ENCODE measurements at regions not wholly inside any gene's neighbourhood (a gene's known extent, or its start where the extent isn't known, plus 50 kb on each side); places are given as distances from the start of the nearest gene placed in this dataset.
"Not testable (repeated sequence)": the region's sequence is repeated elsewhere in the genome, so short reads cannot be mapped to it uniquely, and the experiment has no call there.

GRCh38 chr15:26061248-26061647, 198.1 kb upstream of the ATP10A start:
- intact Hi-C loops (cut with DNase I), result no loop called here

GRCh38 chr15:26056766-26057165, 193.6 kb upstream of the ATP10A start:
- DNase-seq (ENCODE audit: low spot score); intact Hi-C loops (cut with DNase I); ATAC-seq: not testable (repeated sequence)

More at GRCh38 chr15:26061248-26061647, 198.1 kb upstream of the ATP10A start:
- DNase-seq (ENCODE audit: low spot score) (no peak), ATAC-seq (no peak)

- intact Hi-C loops (cut with DNase I), result no loop called here
- ATAC-seq, result peak; percentile 98
Observed at GRCh38 chr15:26051761-26052675, 188.9 kb upstream of the ATP10A start.

GRCh38 chr15:26050984-26051383, 187.9 kb upstream of the ATP10A start:
- intact Hi-C loops (cut with DNase I), result no loop called here
- ATAC-seq (no peak), DNase-seq (ENCODE audit: low spot score) (no peak)

More at GRCh38 chr15:26051761-26052675, 188.9 kb upstream of the ATP10A start:
- peak; percentile 79 for DNase-seq (ENCODE audit: low spot score)

- intact Hi-C loops (cut with DNase I), result no loop called here
- ATAC-seq, result no peak
Observed at GRCh38 chr15:26049900-26050657, 187.0 kb upstream of the ATP10A start.

GRCh38 chr15:26048669-26049068, 185.5 kb upstream of the ATP10A start:
- intact Hi-C loops (cut with DNase I), result no loop called here
- ATAC-seq, result no peak
- DNase-seq (ENCODE audit: low spot score), result no peak

More at GRCh38 chr15:26049900-26050657, 187.0 kb upstream of the ATP10A start:
- DNase-seq (ENCODE audit: low spot score), result no peak

- intact Hi-C loops (cut with DNase I), result no loop called here
- ATAC-seq (no peak), DNase-seq (ENCODE audit: low spot score) (no peak)
Observed at GRCh38 chr15:26045516-26045915, 182.4 kb upstream of the ATP10A start.

GRCh38 chr15:26043018-26043417, 179.9 kb upstream of the ATP10A start:
- no peak for DNase-seq (ENCODE audit: low spot score)
- no peak for ATAC-seq
- intact Hi-C loops (cut with DNase I), result no loop called here

- no peak for DNase-seq (ENCODE audit: low spot score)
- ATAC-seq, result no peak
- intact Hi-C loops (cut with DNase I), result no loop called here
Observed at GRCh38 chr15:26038693-26039092, 175.6 kb upstream of the ATP10A start.

- ATAC-seq (no peak), DNase-seq (ENCODE audit: low spot score) (no peak)
- intact Hi-C loops (cut with DNase I), result no loop called here
Observed at GRCh38 chr15:26037369-26037768, 174.2 kb upstream of the ATP10A start.

GRCh38 chr15:26033493-26033892, 170.4 kb upstream of the ATP10A start:
- DNase-seq (ENCODE audit: low spot score) (peak; percentile 10), ATAC-seq (no peak)
- intact Hi-C loops (cut with DNase I), result no loop called here

GRCh38 chr15:26032162-26032846, 169.2 kb upstream of the ATP10A start:
- peak; percentile 6 for DNase-seq (ENCODE audit: low spot score)
- ATAC-seq, result no peak
- intact Hi-C loops (cut with DNase I), result no loop called here

- intact Hi-C loops (cut with DNase I); ATAC-seq: not testable (repeated sequence)
- DNase-seq (ENCODE audit: low spot score), result peak; percentile 21
Observed at GRCh38 chr15:26029586-26029985, 166.5 kb upstream of the ATP10A start.

- intact Hi-C loops (cut with DNase I), result no loop called here
- peak; percentile 2 for DNase-seq (ENCODE audit: low spot score)
- no peak for ATAC-seq
Observed at GRCh38 chr15:26029146-26029545, 166.0 kb upstream of the ATP10A start.

- DNase-seq (ENCODE audit: low spot score), result peak; percentile 18
- intact Hi-C loops (cut with DNase I), result no loop called here
- no peak for ATAC-seq
Observed at GRCh38 chr15:26028086-26028740, 165.1 kb upstream of the ATP10A start.

- ATAC-seq; DNase-seq (ENCODE audit: low spot score); intact Hi-C loops (cut with DNase I): not testable (repeated sequence)
Observed at GRCh38 chr15:26026671-26027070, 163.5 kb upstream of the ATP10A start.

- intact Hi-C loops (cut with DNase I), result no loop called here
- DNase-seq (ENCODE audit: low spot score) (no peak), ATAC-seq (no peak)
Observed at GRCh38 chr15:26024241-26024640, 161.1 kb upstream of the ATP10A start.

GRCh38 chr15:26023691-26024090, 160.6 kb upstream of the ATP10A start:
- ATAC-seq (no peak), DNase-seq (ENCODE audit: low spot score) (no peak)
- intact Hi-C loops (cut with DNase I), result no loop called here

GRCh38 chr15:26023231-26023630, 160.1 kb upstream of the ATP10A start:
- DNase-seq (ENCODE audit: low spot score), result no peak
- no peak for ATAC-seq
- intact Hi-C loops (cut with DNase I), result no loop called here

All from sciatic nerve (tissue), 2 donors.